ENCODE measurements at regions not wholly inside any gene's neighbourhood (a gene's known extent, or its start where the extent isn't known, plus 50 kb on each side); places are given as distances from the start of the nearest gene placed in this dataset.

- no peak for DNase-seq (ENCODE audit: extremely low read depth, low read depth, low spot score)
Measured at GRCh38 chr16:79770244-79771064, 169.9 kb upstream of the MAF start.

- DNase-seq (ENCODE audit: extremely low read depth, low read depth, low spot score) = no peak
Measured at GRCh38 chr16:79769928-79770243, 169.3 kb upstream of the MAF start.

- no peak for DNase-seq (ENCODE audit: extremely low read depth, low read depth, low spot score)
Measured at GRCh38 chr16:79769270-79769927, 168.9 kb upstream of the MAF start.

- DNase-seq (ENCODE audit: extremely low read depth, low read depth, low spot score) = no peak
Measured at GRCh38 chr16:79768276-79768970, 167.9 kb upstream of the MAF start.

GRCh38 chr16:79767421-79768275, 167.1 kb upstream of the MAF start:
- no peak for DNase-seq (ENCODE audit: extremely low read depth, low read depth, low spot score)

- no peak for DNase-seq (ENCODE audit: extremely low read depth, low read depth, low spot score)
Measured at GRCh38 chr16:79765901-79766394, 165.4 kb upstream of the MAF start.

- no peak for DNase-seq (ENCODE audit: extremely low read depth, low read depth, low spot score)
Measured at GRCh38 chr16:79765431-79765830, 164.9 kb upstream of the MAF start.

GRCh38 chr16:79764415-79765110, 164.0 kb upstream of the MAF start:
- DNase-seq (ENCODE audit: extremely low read depth, low read depth, low spot score) = no peak

GRCh38 chr16:79762217-79762616, 161.7 kb upstream of the MAF start:
- no peak for DNase-seq (ENCODE audit: extremely low read depth, low read depth, low spot score)

- DNase-seq (ENCODE audit: extremely low read depth, low read depth, low spot score) = no peak
Measured at GRCh38 chr16:79758615-79759346, 158.2 kb upstream of the MAF start.

GRCh38 chr16:79757968-79758367, 157.4 kb upstream of the MAF start:
- DNase-seq (ENCODE audit: extremely low read depth, low read depth, low spot score) = no peak

GRCh38 chr16:79757163-79757562, 156.6 kb upstream of the MAF start:
- no peak for DNase-seq (ENCODE audit: extremely low read depth, low read depth, low spot score)

- DNase-seq (ENCODE audit: extremely low read depth, low read depth, low spot score) = no peak
Measured at GRCh38 chr16:79756571-79756970, 156.0 kb upstream of the MAF start.

- DNase-seq (ENCODE audit: extremely low read depth, low read depth, low spot score) = no peak
Measured at GRCh38 chr16:79754501-79754900, 154.0 kb upstream of the MAF start.

GRCh38 chr16:79754081-79754480, 153.5 kb upstream of the MAF start:
- no peak for DNase-seq (ENCODE audit: extremely low read depth, low read depth, low spot score)

GRCh38 chr16:79753286-79753685, 152.7 kb upstream of the MAF start:
- no peak for DNase-seq (ENCODE audit: extremely low read depth, low read depth, low spot score)

GRCh38 chr16:79752396-79752795, 151.9 kb upstream of the MAF start:
- no peak for DNase-seq (ENCODE audit: extremely low read depth, low read depth, low spot score)

GRCh38 chr16:79751471-79752184, 151.1 kb upstream of the MAF start:
- no peak for DNase-seq (ENCODE audit: extremely low read depth, low read depth, low spot score)

- DNase-seq (ENCODE audit: extremely low read depth, low read depth, low spot score) = no peak
Measured at GRCh38 chr16:79750311-79750710, 149.8 kb upstream of the MAF start.
